ENCODE measurements at regions not wholly inside any gene's neighbourhood (a gene's known extent, or its start where the extent isn't known, plus 50 kb on each side); places are given as distances from the start of the nearest gene placed in this dataset.

DNA sequence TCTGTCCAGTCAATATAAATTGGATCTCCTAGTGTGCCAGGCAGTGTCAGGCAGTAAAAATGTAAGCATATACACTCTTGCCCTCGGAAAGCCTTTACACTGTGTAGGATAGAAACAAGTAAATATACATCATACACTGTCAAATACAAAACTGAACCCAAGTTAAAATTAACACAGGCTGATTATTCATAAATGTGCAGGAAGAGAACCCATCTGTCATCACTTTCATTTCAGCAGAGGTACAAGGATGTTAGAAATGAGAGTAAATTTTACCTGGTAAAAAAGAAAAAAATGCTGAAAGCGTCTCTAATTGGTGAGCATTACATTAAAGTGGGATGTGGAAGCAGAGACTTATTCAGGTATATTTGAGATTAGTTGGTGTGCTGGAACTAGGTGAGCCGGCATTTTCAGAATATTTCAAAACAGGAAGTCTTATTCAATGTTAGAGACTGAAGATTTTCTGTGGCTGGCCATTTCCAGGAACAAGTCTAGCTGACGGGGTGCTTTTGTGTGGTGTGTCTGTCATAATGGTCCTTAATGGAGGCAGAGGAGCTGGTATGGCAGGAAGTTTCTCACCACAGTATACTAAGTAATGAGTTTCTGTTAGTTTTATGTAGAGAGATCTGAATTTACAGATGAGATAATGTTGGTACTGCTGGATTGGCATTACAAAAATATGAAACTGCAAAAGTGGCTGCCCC, 192.6 kb downstream of the CASP12 start (continued):
- no peak for TF ChIP-seq CHD7 (IDR thresholded peaks at IDR 0.05; ENCODE audit: insufficient replicate concordance, low read length)
- TF ChIP-seq CEBPB (IDR thresholded peaks at IDR 0.05; ENCODE audit: low read depth, low read length), result no peak
- no peak for TF ChIP-seq YY1 (IDR thresholded peaks at IDR 0.05; ENCODE audit: low read depth, low read length)
- no peak for TF ChIP-seq MAFK (IDR thresholded peaks at IDR 0.05; ENCODE audit: low read depth, low read length)
- no peak for TF ChIP-seq KDM5A (IDR thresholded peaks at IDR 0.05; ENCODE audit: low read length)
- TF ChIP-seq ZNF274 (IDR thresholded peaks at IDR 0.05; ENCODE audit: borderline replicate concordance, extremely low read depth, low read length), result no peak
- TF ChIP-seq ASH2L (IDR thresholded peaks at IDR 0.05; ENCODE audit: low read length), result no peak
- TF ChIP-seq TAF7 (optimal IDR thresholded peaks at IDR 0.05; ENCODE audit: borderline replicate concordance, low read depth, low read length), result no peak
- no peak for TF ChIP-seq RXRA (IDR thresholded peaks at IDR 0.05; ENCODE audit: insufficient read depth, low read depth, low read length)
- TF ChIP-seq SP2 (IDR thresholded peaks at IDR 0.05; ENCODE audit: low read length), result no peak
- TF ChIP-seq FOSL1 (IDR thresholded peaks at IDR 0.05; ENCODE audit: insufficient read depth, low read depth, low read length), result no peak
- no peak for TF ChIP-seq EGR1 (IDR thresholded peaks at IDR 0.05; ENCODE audit: borderline replicate concordance, low read depth, low read length)

Data from H1 (cell line).